ENCODE measurements at regions not wholly inside any gene's neighbourhood (a gene's known extent, or its start where the extent isn't known, plus 50 kb on each side); places are given as distances from the start of the nearest gene placed in this dataset.

DNA sequence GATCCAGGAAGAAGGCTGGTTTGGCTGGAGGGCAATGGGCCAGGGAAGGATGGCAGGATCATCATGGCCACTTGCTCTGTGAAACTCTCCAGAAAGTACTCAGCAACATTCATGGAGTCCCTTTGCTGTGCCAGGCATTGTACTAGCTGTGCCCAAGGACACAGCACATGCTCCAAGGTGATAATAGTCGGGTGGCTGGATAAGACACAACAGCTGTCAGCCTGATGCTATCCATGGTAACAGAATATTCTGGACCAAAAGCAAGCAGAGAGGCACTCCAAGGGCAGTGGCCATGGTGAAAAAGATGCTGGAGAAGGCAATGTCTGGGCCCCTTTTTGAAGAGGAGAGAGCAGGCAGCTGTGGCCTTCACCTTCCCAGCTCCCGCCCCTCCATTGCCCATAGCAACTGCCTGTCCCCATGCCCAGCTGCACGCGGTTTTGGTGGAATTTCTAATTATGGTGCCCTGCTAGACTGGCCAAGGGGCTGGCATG, 113.8 kb upstream of the CPEB4 start:
- FAIRE-seq, result no peak
- H4K91ac ChIP-seq (replicated peaks; ENCODE audit: insufficient read length, low read length), result no peak overlapping the region
- no peak overlapping the region for H3K18ac ChIP-seq (ENCODE audit: extremely low read depth, low read length)

More for the DNA sequence above, 113.8 kb upstream of the CPEB4 start:
- H2AFZ ChIP-seq (ENCODE audit: low read length), result no peak overlapping the region
- no peak overlapping the region for H2BK120ac ChIP-seq (replicated peaks; ENCODE audit: low read depth, low read length)
- H3K4me3 ChIP-seq (ENCODE audit: extremely low read depth in 1 of 4, insufficient read depth in 2 of 4, low read depth in 3 of 4, low read length in 4 of 4), result no peak overlapping the region
- no peaks in the 10 kb centered on the region for H3K79me2 ChIP-seq (ENCODE audit: control insufficient read depth in 1 of 2, insufficient read depth in 2 of 2, low read length in 2 of 2)
- H3K23ac ChIP-seq (ENCODE audit: insufficient read length), result no peak overlapping the region
- no peak overlapping the region; the same call in 1 of the 2 replicates for H4K8ac ChIP-seq (ENCODE audit: extremely low read depth, insufficient read depth, low read length)
- no peak overlapping the region for H3K56ac ChIP-seq (replicated peaks; ENCODE audit: insufficient read length, low read depth, low read length)
- H2BK12ac ChIP-seq (ENCODE audit: low read depth, low read length), result no peak overlapping the region
- H3K27me3 ChIP-seq (replicated peaks in 1 of 4; ENCODE audit: control insufficient read depth in 3 of 4, extremely low read depth in 1 of 4, insufficient read depth in 3 of 4, low read length in 3 of 4), result no peaks in the 10 kb centered on the region; a peak in 2 of 7 replicates
- H4K5ac ChIP-seq (ENCODE audit: insufficient read length, low read depth, low read length), result no peak overlapping the region
- ChIA-PET POLR2A (ENCODE audit: partially characterized antibody) (interaction anchor here (2.2 kb wide), 1 partner anchor 11 kb away, joined by 8 read pairs; no protein-coding TSS in a partner anchor), CTCF (ENCODE audit: partially characterized antibody) (interaction anchor here (0.6 to 1.6 kb wide), 4 partner anchors 12 to 1106 kb away, joined by 3 to 5 read pairs (median 3); no protein-coding TSS in a partner anchor)
- H2BK20ac ChIP-seq (ENCODE audit: low read length), result no peak overlapping the region
- no peak for DNase-seq (ENCODE audit: low read depth in 1 of 2, low spot score in 2 of 2)
- no peaks in the 10 kb centered on the region for H3K36me3 ChIP-seq (ENCODE audit: control insufficient read depth in 2 of 4, insufficient read depth in 4 of 4, low read length in 3 of 4)
- no peaks in the 10 kb centered on the region for H3K79me1 ChIP-seq (ENCODE audit: low read depth, low read length)
- no peaks in the 10 kb centered on the region; the same call in 1 of the 2 replicates for H3K23me2 ChIP-seq (ENCODE audit: low read depth, low read length)
- H3K4me2 ChIP-seq (ENCODE audit: insufficient read depth in 1 of 2, low read depth in 2 of 2, low read length in 2 of 2), result no peak overlapping the region
- H2BK15ac ChIP-seq (ENCODE audit: low read length), result no peak overlapping the region
- no peak overlapping the region for H3K4ac ChIP-seq (replicated peaks; ENCODE audit: insufficient read length, low read depth, low read length)
- H3K9ac ChIP-seq (replicated peaks in 1 of 4; ENCODE audit: extremely low read depth in 1 of 4, low read depth in 3 of 4, low read length in 3 of 4), result no peak overlapping the region
- no peak overlapping the region for H2BK5ac ChIP-seq (ENCODE audit: low read depth, low read length)
- no peak overlapping the region for H3K27ac ChIP-seq (ENCODE audit: low read depth, low read length)
- 90% methylated on average over 4 of the region's 4 CpGs; no CpG with 5 or more reads in 1 of the 2 experiments for WGBS, 2 experiments (ENCODE audit: extremely low coverage in 1 of 2, insufficient coverage in 1 of 2, insufficient read length in 1 of 2, insufficient replicate concordance in 2 of 2, low coverage in 1 of 2, low lambda C conversion rate in 2 of 2, missing lambda C conversion rate in 1 of 2)
- no peak overlapping the region for H3K14ac ChIP-seq (ENCODE audit: insufficient read length)
- H3K9me3 ChIP-seq (ENCODE audit: insufficient read depth in 2 of 2, low read depth in 1 of 2, low read length in 1 of 2), result no peaks in the 10 kb centered on the region
- no peak overlapping the region for H2AK5ac ChIP-seq (ENCODE audit: low read depth, low read length)
- peaks cover 3 to 7% (median 7%) of the 10 kb centered on the region in 4 experiments; a peak in 5 of 7 replicates for H3K4me1 ChIP-seq (replicated peaks in 1 of 4; ENCODE audit: control insufficient read depth in 3 of 4, insufficient read depth in 4 of 4, low read length in 3 of 4)
- no peaks in the 10 kb centered on the region for H4K20me1 ChIP-seq (replicated peaks in 1 of 2; ENCODE audit: control insufficient read depth in 1 of 2, insufficient read depth in 2 of 2, low read length in 2 of 2)
